SK-N-SH (cell line): ENCODE measurements at regions not wholly inside any gene's neighbourhood (a gene's known extent, or its start where the extent isn't known, plus 50 kb on each side); places are given as distances from the start of the nearest gene placed in this dataset.

Experiments used
- CHD2 ChIP-seq: fragments of 150-350 bp; IDR thresholded peaks from 2 replicates; pipeline ENCODE4 v1.6.1; 2018; ENCODE audit warnings: low read length; ENCODE audit not compliant: partially characterized antibody
- CTCF ChIP-seq: fragments of 200-600 bp; sonication (generic); IDR thresholded peaks from 2 replicates; pipeline ENCODE4 v1.6.1; 2017; ENCODE audit warnings: antibody characterized with exemption, mild to moderate bottlenecking, moderate library complexity
- EP300 ChIP-seq, 2 experiments: IDR thresholded peaks; 2 replicates each; pipeline versions ENCODE4 v1.4.0 to v1.6.1; 2012; ENCODE audit warnings: borderline replicate concordance in 1 of 2, low read depth in 1 of 2, low read length in 1 of 2
- FOXJ3 ChIP-seq: sonication (generic); formaldehyde crosslinking; IDR thresholded peaks from 2 replicates; pipeline ENCODE4 v1.5.1; 2020; ENCODE audit warnings: mild to moderate bottlenecking, missing genetic modification reagents
- JUND ChIP-seq: IDR thresholded peaks from 2 replicates; pipeline ENCODE4 v1.4.0; 2012
- MAX ChIP-seq: IDR thresholded peaks from 2 replicates; pipeline ENCODE4 v1.4.0; 2012; ENCODE audit warnings: low read depth
- MXI1 ChIP-seq: IDR thresholded peaks from 2 replicates; pipeline ENCODE4 v1.6.1; 2012; ENCODE audit warnings: mild to moderate bottlenecking, low read depth, low read length, improper control_type of control experiment
- PBX3 ChIP-seq: IDR thresholded peaks from 2 replicates; pipeline ENCODE4; 2012
- REST ChIP-seq: IDR thresholded peaks from 2 replicates; pipeline ENCODE4 v1.6.1; 2012; ENCODE audit warnings: mild to moderate bottlenecking, low read depth, low read length, moderate library complexity
- SIN3A ChIP-seq: IDR thresholded peaks from 2 replicates; pipeline ENCODE4 v1.6.1; 2012; ENCODE audit warnings: low read depth, mild to moderate bottlenecking, low read length, moderate library complexity, borderline replicate concordance
- YY1 ChIP-seq: IDR thresholded peaks from 2 replicates; pipeline ENCODE4 v1.4.0; 2012; ENCODE audit warnings: low read depth, mild to moderate bottlenecking

- no peak for TF ChIP-seq CTCF
- TF ChIP-seq YY1: no peak
- TF ChIP-seq FOXJ3: no peak
- no peak for TF ChIP-seq REST
- TF ChIP-seq PBX3: no peak
- no peak for TF ChIP-seq SIN3A
- TF ChIP-seq EP300 (IDR thresholded peaks at IDR 0.05; ENCODE audit: borderline replicate concordance in 1 of 2, low read depth in 1 of 2, low read length in 1 of 2): no peak
- no peak for TF ChIP-seq CHD2
- TF ChIP-seq MAX: no peak
- no peak for TF ChIP-seq JUND
- no peak for TF ChIP-seq MXI1
Measured at GRCh38 chr2:157957596-157957995, 81.5 kb upstream of the ACVR1 start.
